ENCODE measurements at regions not wholly inside any gene's neighbourhood (a gene's known extent, or its start where the extent isn't known, plus 50 kb on each side); places are given as distances from the start of the nearest gene placed in this dataset.

DNA sequence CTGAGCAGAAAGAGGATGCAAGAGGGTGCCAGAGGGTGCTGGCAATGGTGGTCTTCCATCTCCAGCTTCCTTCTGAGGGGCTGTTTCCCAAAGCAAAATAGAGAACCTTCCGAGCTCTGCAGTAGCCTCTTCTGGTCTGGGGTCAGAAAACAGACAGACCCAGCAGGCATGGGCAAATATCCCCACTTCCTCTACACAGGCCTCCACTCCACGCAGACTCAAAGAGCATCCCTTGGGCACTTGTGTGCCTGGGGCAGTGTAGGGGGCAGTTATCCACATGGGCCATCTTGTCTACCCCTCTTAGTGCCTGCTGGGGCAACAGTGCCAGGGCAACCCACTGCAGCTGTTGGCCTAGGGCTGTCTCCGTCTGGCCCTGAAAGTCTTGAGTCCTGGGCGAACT, 231.9 kb downstream of the TTC8 start:
- TF ChIP-seq CTCF (IDR thresholded peaks at IDR 0.05; ENCODE audit: borderline replicate concordance, extremely low read depth, low read length, poor library complexity, severe bottlenecking) (no peak), EZH2 (IDR thresholded peaks at IDR 0.05; ENCODE audit: borderline replicate concordance, low read depth, low read length, severe bottlenecking) (no peak)

Measured in DND-41 (cell line).